Ectodermal cell (in vitro differentiated cells): ENCODE measurements at regions not wholly inside any gene's neighbourhood (a gene's known extent, or its start where the extent isn't known, plus 50 kb on each side); places are given as distances from the start of the nearest gene placed in this dataset.

Experiments
- H3K27ac ChIP-seq: 2 replicates; pipeline ENCODE4 v1.7.0; 2013; ENCODE audit warnings: mild to moderate bottlenecking, low read depth, low read length; ENCODE audit not compliant: insufficient read depth, poor library complexity, severe bottlenecking
- H3K27me3 ChIP-seq: 2 replicates; pipeline ENCODE4 v1.7.0; 2013; ENCODE audit warnings: mild to moderate bottlenecking, low read length; ENCODE audit not compliant: insufficient read depth, control insufficient read depth, poor library complexity, severe bottlenecking
- H3K36me3 ChIP-seq: one replicate; pipeline ENCODE4 v1.7.0; 2013; ENCODE audit warnings: low read length; ENCODE audit not compliant: control insufficient read depth, insufficient read depth
- H3K4me1 ChIP-seq: one replicate; pipeline ENCODE4 v1.7.0; 2013; ENCODE audit warnings: low read length; ENCODE audit not compliant: control insufficient read depth, insufficient read depth
- H3K4me3 ChIP-seq: 2 replicates; pipeline ENCODE4 v1.7.0; 2013; ENCODE audit warnings: low read depth, low read length, control low read depth; ENCODE audit not compliant: insufficient read depth
- H3K9me3 ChIP-seq: 2 replicates; pipeline ENCODE4 v1.7.0; 2013; ENCODE audit warnings: mild to moderate bottlenecking, low read length, moderate library complexity; ENCODE audit not compliant: control insufficient read depth
- WGBS, 2 experiments: methylation state at CpG; one replicate each; pipeline ENCODE4 v1.1.7; 2013; ENCODE audit warnings: missing lambda C conversion rate in 2 of 2; 5-methylcytosine and 5-hydroxymethylcytosine counted together

GRCh38 chrX:21056622-21057021, 317.6 kb upstream of the CNKSR2 start:
- Histone ChIP-seq H3K4me3 (no peak overlapping the region), H3K36me3 (no peaks in the 10 kb centered on the region), H3K9me3 (peaks cover 2% of the 10 kb centered on the region), H3K27me3 (no peaks in the 10 kb centered on the region), H3K27ac (no peak overlapping the region), H3K4me1 (no peaks in the 10 kb centered on the region)
- WGBS, 2 experiments: 91% methylated on average over 1 of the region's 2 CpGs; no CpG with 5 or more reads in 1 of the 2 experiments

- Histone ChIP-seq H3K4me1 (no peaks in the 10 kb centered on the region), H3K27me3 (no peaks in the 10 kb centered on the region), H3K36me3 (no peaks in the 10 kb centered on the region), H3K9me3 (no peaks in the 10 kb centered on the region), H3K27ac (no peak overlapping the region), H3K4me3 (no peak overlapping the region)
- 0 to 10% methylated on average over 1 to 2 of the region's 2 CpGs for WGBS, 2 experiments
These were observed 327.2 kb upstream of the CNKSR2 start for GRCh38 chrX:21047034-21047455.

- Histone ChIP-seq H3K36me3 (no peaks in the 10 kb centered on the region), H3K9me3 (no peaks in the 10 kb centered on the region), H3K27me3 (no peaks in the 10 kb centered on the region), H3K27ac (no peak overlapping the region), H3K4me3 (no peak overlapping the region), H3K4me1 (no peaks in the 10 kb centered on the region)
- 0% methylated on average over 1 of the region's 2 CpGs; no CpG with 5 or more reads in 1 of the 2 experiments for WGBS, 2 experiments
These were observed 359.9 kb upstream of the CNKSR2 start for GRCh38 chrX:21014326-21014725.

- Histone ChIP-seq H3K27me3 (no peaks in the 10 kb centered on the region), H3K9me3 (no peaks in the 10 kb centered on the region), H3K4me1 (no peaks in the 10 kb centered on the region), H3K4me3 (no peak overlapping the region), H3K36me3 (no peaks in the 10 kb centered on the region), H3K27ac (no peak overlapping the region)
- WGBS, 2 experiments: 94 to 96% methylated on average over 2 of the region's 2 CpGs
These were observed 369.4 kb upstream of the CNKSR2 start for GRCh38 chrX:21004835-21005234.

- no peak overlapping the region for H3K27ac ChIP-seq
- 10% methylated on average over 1 of the region's 2 CpGs; no CpG with 5 or more reads in 1 of the 2 experiments for WGBS, 2 experiments
- H3K9me3 ChIP-seq: no peaks in the 10 kb centered on the region
- no peaks in the 10 kb centered on the region for H3K36me3 ChIP-seq
- no peaks in the 10 kb centered on the region for H3K27me3 ChIP-seq
- no peak overlapping the region for H3K4me3 ChIP-seq
- no peaks in the 10 kb centered on the region for H3K4me1 ChIP-seq
These were observed 378.4 kb upstream of the CNKSR2 start for GRCh38 chrX:20995829-20996228.

- Histone ChIP-seq H3K27ac (no peak overlapping the region), H3K36me3 (no peaks in the 10 kb centered on the region), H3K4me1 (no peaks in the 10 kb centered on the region), H3K4me3 (no peak overlapping the region), H3K9me3 (no peaks in the 10 kb centered on the region), H3K27me3 (no peaks in the 10 kb centered on the region)
- 97 to 99% methylated on average over 3 of the region's 3 CpGs for WGBS, 2 experiments
These were observed 384.9 kb upstream of the CNKSR2 start for GRCh38 chrX:20989361-20989760.

GRCh38 chrX:20988804-20989203, 385.4 kb upstream of the CNKSR2 start:
- Histone ChIP-seq H3K9me3 (no peaks in the 10 kb centered on the region), H3K36me3 (no peaks in the 10 kb centered on the region), H3K4me3 (no peak overlapping the region), H3K27ac (no peak overlapping the region), H3K4me1 (no peaks in the 10 kb centered on the region), H3K27me3 (no peaks in the 10 kb centered on the region)
- 97 to 98% methylated on average over 2 of the region's 2 CpGs for WGBS, 2 experiments

- no peak overlapping the region for H3K27ac ChIP-seq
- H3K4me1 ChIP-seq: no peaks in the 10 kb centered on the region
These were observed 386.1 kb upstream of the CNKSR2 start for GRCh38 chrX:20988118-20988517.

GRCh38 chrX:20980426-20980825, 393.8 kb upstream of the CNKSR2 start:
- no peaks in the 10 kb centered on the region for H3K27me3 ChIP-seq
- H3K4me1 ChIP-seq: no peaks in the 10 kb centered on the region
- H3K9me3 ChIP-seq: no peaks in the 10 kb centered on the region
- WGBS, 2 experiments: 83% methylated on average over 1 of the region's 1 CpG; no CpG with 5 or more reads in 1 of the 2 experiments
- H3K4me3 ChIP-seq: no peak overlapping the region
- H3K27ac ChIP-seq: peak overlapping the region; percentile 36
- H3K36me3 ChIP-seq: no peaks in the 10 kb centered on the region

More at GRCh38 chrX:20988118-20988517, 386.1 kb upstream of the CNKSR2 start:
- Histone ChIP-seq H3K4me3 (no peak overlapping the region), H3K9me3 (no peaks in the 10 kb centered on the region), H3K36me3 (no peaks in the 10 kb centered on the region), H3K27me3 (no peaks in the 10 kb centered on the region)
- WGBS, 2 experiments: 86 to 100% methylated on average over 1 of the region's 3 CpGs

GRCh38 chrX:20974326-20974725, 399.9 kb upstream of the CNKSR2 start:
- Histone ChIP-seq H3K4me3 (no peak overlapping the region), H3K9me3 (no peaks in the 10 kb centered on the region), H3K27ac (no peak overlapping the region), H3K4me1 (no peaks in the 10 kb centered on the region), H3K27me3 (no peaks in the 10 kb centered on the region), H3K36me3 (no peaks in the 10 kb centered on the region)
- WGBS, 2 experiments: 80 to 88% methylated on average over 1 of the region's 2 CpGs

- Histone ChIP-seq H3K27me3 (no peaks in the 10 kb centered on the region), H3K4me3 (no peak overlapping the region), H3K4me1 (no peaks in the 10 kb centered on the region), H3K36me3 (no peaks in the 10 kb centered on the region), H3K9me3 (no peaks in the 10 kb centered on the region), H3K27ac (no peak overlapping the region)
- WGBS, 2 experiments: 36 to 43% methylated on average over 3 of the region's 4 CpGs
These were observed 401.2 kb upstream of the CNKSR2 start for GRCh38 chrX:20973038-20973437.
